HG03378 (cell line): ENCODE measurements at regions not wholly inside any gene's neighbourhood (a gene's known extent, or its start where the extent isn't known, plus 50 kb on each side); places are given as distances from the start of the nearest gene placed in this dataset.
"Not testable (repeated sequence)": the region's sequence is repeated elsewhere in the genome, so short reads cannot be mapped to it uniquely, and the experiment has no call there.

ENCODE experiments used
- ATAC-seq: cut with Tn5 transposase; IDR thresholded peaks from one replicate; pipeline ENCODE4 v1.9.1; 2021; ENCODE audit warnings: mild to moderate bottlenecking, moderate library complexity; ENCODE audit not compliant: unreplicated experiment

DNA sequence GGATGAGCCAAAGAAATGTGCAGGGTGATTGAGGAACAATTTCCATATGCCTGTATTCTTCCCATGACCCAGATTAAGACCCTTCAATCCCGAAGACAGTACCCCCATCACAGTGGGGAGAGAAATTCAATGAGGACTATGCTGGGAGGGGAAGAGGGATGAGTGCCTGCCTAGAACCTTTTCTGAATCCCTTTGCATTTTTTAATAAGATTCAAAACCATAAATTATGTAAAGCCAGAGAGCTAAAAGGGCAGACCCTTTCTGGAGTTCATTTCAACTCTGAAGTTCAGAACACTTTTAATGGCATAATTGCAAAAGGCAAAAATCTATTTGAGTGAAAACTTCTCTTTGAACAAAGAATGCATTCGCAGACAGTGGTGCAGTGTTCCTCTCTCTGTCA lies 529.5 kb downstream of the NTRK3 start:
- no peak for ATAC-seq

DNA sequence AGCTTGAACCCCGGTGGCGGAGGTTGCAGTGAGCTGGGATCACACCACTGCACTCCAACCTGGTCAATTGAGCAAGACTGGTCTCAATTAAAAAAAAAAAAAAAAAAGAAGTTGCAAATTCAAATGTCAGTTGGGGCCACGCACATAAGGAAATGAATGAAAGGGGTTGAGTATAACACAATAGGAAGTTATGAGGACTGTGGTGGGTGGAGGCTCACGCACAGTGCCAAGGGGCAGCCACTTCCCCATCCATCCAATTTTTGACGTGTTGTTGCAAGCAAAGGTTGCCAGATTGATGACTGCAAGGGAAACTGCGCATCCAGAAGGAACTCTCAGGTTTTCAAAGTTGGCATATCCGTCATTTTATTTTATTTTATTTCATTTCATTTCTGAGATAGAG lies 532.2 kb downstream of the NTRK3 start:
- ATAC-seq = no peak

DNA sequence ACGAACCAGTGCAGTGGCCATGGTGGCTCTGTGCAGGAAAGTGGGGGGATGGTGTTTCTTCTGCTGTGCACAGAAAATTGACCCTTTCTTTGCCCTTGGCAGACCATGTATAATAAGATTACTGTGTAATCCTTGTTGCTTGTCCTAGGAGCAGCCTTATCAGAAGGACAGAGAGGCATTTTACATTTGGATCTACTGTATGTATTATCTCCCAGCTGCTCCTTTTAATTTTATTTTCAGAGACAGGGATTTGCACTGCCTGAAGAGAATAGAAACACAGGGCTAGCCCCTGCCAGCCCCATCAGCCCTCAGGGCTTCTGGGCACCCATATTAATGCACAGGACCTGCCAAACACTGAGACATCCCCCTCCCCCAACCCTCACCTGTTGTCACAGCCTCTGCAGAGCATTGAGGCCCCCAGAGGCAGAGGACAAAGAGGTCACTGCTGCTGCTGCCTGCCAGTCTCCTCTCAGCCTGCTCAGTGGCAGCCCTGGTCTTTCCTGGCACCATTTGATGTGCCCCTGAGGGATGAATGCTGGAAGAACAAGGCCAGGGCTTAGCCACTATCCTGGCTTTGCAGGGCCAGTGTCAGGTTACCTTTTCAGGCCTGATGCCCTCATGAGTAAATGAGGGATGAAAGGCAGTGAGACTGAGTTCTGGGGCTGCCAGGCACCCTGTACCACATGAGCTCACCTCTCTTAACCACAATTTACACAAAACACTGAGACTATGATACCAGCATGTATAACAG lies 533.4 kb downstream of the NTRK3 start:
- no peak for ATAC-seq

DNA sequence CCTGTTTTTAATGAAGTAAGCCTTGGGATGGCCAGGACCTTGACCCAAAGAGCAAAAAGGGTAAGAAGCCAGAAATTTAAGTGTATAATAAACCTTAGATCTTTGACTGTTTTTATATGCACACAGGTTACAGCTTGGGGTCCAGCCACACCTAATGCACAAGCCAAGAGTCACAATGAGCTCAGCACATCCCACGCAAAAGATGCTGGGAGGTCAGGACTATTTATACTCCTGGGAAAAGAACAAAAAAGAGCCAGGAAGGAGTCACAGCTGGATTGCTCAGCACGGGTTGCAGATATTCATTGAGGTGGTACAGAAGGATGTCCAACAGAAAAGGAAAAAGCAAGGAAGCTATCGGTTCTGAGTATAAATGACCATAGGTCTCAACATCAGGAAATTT lies 536.3 kb downstream of the NTRK3 start:
- ATAC-seq = no peak

DNA sequence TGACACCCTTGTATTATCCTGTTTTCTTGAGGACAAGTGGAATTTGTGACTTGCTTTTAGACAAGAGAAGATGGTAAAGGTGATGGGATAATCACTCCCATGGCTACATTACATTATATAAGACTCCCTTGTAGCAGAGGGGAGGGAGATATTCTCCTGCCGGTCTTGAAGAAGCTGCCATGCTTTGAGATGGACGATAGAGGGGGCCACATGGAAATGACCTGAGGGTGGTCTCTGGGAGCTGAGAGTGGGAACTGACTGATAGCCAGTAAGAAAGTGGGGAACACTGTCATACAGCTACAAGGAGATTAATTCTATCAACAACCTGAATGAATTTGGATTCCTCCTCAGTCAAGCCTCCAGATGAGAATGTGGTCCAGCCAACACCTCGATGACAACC lies 540.1 kb downstream of the NTRK3 start:
- no peak for ATAC-seq

DNA sequence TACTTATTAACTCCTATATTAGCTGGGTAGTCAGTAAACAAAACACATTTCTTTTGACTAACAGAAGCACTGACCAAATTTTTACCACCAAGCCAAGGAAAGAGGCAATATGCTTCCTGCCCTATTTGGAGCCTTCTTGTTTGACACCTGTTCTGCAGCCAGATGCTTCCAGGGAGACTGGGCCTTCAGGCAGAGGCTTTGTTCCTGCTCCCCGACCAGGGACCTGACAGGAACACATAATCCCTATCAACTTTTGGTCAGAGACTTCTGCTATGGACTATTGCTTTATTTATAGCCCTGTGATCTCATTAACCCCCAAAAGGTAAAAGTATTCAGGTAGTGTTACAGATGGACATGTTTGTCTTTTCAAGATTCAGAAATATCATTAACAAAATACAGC lies 541.3 kb downstream of the NTRK3 start:
- no peak for ATAC-seq

DNA sequence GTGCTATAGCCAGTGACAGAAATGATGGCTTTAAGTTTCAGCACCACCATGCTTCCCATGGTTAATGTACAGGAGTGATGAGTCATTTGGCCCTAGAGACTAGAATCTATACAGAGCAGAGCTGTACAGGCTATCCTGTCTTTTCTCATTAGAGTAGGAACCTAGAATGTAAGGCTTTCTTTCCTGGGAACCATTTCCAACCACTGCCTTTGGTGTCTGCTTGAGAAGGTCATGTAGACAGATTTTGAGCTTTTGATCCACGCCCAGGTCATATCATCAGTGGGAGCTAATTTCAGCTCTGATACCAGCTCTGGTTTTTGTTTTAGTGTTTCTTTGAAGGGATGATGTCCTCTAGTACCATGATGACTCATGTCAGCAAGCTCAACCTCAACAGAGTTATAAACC lies 543.1 kb downstream of the NTRK3 start:
- no peak for ATAC-seq

DNA sequence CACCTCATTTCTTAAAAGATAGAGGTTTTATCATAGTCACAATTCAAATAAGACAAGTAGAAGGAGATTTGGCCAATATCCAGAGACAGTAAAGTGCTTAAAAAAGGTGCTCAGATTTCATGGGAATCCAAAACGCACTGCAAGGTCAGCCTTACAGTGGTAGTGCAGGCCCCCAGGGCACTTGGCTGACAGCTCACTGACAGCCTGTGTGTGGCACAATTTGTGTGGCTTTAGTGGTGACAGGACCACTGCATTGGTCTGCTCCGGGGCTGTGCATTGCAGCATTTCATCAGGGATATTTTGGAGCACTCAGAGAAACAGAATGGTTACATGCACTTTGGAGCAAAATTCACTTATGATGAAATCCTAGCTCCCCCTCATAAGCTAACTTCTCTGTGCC lies 544.3 kb downstream of the NTRK3 start:
- no peak for ATAC-seq

DNA sequence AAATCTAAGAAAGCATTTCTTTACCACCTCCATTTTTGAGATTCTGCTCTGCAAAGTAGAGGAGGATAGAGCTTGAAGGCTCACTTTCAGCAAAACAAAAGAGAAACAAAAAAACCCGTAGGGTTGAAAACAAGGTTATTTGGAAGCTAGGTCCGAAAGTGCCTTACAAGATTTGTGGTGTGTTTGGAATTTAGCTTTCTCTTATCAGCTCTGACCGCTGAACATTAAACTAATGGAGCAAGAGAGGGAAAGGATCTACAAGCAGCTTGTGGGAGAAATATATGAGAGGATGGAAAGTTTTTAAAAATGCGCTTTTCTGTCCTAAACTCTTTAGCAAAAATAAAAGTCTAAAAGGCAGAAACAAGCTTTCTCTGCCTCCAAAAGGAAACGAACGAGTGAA lies 545.5 kb downstream of the NTRK3 start:
- no peak for ATAC-seq

DNA sequence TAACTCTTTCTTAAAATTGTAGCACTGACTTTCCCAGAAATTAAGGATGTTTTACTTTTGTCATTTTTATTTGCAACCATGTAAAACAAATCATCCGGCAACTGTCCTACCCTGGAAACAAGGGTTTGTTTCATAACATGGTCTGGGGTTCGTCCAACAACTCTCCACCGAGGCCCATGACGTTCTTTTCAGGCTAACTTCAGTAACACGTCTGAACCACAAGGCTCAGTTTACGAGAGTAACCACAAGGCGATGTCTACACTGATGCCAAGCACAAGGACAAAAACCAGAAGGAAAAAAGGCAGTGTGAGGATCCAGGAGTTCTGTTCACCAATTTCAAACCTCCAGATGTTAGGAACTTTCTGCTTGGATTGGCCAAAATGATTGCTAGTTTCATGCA lies 546.1 kb downstream of the NTRK3 start:
- no peak for ATAC-seq

DNA sequence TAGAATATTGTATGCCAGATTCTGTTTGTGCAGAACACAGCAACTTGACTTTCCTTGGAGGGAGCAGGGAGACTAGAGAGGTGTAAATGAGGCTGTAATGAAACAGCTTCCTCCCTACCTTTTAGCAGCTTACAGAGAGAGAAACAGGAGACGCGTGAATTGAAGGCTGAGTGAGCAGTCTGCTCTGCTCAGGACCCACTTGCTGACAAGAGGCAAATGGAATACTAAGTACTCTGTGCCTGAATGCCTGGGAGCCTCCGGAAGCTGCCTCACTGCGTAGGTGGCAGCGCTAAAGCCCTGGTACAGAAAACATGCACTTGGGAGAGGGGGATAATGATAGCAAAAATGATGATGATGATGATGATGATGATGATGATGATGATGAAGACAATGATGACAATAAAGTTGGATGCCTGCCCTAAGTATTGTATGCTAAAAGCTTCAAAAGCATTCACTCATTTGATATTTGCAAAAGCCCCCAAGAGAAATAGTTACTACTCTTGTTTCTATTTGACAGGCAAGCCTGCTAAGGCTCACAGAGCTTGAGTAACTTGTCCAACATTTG lies 548.9 kb downstream of the NTRK3 start:
- no peak for ATAC-seq

DNA sequence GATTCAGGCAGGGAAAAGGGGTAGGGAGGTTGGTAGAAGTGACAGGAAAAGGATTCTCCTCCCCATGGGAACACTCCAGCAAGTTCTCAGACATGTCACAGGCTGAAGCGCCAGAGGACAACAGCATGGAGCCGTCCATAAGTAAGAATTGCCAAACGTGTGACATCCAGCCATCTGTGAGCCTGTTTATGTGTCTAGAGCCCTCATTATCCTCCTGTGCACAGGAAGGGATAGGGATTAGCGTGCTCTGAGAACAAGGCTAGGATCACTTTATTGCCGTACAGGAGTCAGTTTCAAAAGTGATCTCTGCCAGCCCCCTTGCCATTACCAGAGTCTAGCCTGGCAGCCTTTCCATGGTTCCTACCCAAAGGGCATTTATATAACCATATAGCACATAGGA lies 549.5 kb downstream of the NTRK3 start:
- ATAC-seq = no peak

DNA sequence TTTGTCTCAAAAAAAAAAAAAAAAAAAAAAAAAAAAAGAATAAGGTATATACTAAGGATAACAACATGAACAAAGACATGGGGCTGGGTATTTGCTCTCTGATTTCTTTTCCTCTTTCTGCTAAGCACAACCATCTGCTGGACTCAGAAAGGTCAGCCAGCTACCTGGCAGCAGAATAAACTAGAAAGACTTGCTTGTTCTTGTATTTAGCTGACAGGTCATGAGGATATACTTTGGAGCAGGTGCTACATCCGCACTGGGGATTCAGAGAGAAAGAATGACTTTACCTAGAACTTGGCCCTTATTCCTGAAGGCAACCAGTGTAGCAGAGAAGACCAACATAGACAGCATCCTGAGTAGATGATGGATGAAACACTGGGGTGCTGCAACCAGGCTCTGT lies 550.5 kb downstream of the NTRK3 start:
- ATAC-seq = no peak

DNA sequence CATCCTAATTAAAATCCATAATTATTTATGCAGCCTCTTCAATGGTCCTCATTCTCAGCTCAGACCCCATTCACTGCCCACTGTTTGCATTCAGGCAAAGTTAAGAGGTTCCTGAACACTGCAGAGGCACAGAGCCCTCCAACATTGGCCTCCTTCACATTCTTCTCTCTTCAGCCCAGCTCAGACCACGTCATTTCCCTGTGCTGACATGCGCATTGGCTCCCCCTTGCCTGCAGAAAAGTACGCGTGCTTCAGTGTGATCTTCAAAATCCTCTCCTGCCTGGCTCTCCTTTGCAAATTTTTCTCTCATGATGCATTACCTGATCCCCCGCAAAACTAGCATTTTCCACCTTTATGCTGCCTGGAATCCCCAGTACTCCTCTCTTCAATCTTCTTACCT lies 552.3 kb downstream of the NTRK3 start:
- no peak for ATAC-seq

DNA sequence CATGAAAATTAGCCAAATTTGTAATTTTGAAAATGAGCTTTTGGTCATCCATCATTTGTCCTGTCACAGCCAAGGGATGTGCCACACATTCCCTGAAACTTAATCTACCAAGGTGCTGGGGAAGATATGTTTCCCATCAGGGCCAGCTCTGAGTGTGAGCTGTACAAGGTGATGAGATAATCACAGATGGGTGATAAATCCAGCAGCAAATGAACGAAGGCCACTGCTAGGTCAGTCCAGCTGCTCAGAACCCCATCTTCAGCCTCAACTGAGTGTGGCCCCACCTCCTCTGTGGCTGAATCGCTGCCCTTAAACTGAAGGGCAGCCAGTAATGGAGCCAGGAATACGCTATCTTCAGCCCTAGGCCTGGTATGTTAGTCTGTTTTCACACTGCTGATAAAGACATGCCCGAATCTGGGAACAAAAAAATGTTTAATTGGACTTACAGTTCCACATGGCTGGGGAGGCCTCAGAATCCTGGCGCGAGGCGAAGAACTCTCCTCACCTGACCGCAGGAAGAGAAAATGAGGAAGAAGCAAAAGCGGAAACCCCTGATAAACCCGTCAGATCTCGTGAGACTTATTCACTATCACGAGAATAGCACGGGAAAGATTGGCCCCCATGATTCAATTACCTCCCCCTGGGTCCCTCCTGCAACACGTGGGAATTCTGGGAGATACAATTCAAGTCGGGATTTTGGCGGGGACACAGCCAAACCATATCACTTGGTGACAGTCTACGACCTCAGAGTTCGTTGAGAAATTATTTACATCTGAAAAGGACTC lies 553.0 kb downstream of the NTRK3 start:
- ATAC-seq = no peak

DNA sequence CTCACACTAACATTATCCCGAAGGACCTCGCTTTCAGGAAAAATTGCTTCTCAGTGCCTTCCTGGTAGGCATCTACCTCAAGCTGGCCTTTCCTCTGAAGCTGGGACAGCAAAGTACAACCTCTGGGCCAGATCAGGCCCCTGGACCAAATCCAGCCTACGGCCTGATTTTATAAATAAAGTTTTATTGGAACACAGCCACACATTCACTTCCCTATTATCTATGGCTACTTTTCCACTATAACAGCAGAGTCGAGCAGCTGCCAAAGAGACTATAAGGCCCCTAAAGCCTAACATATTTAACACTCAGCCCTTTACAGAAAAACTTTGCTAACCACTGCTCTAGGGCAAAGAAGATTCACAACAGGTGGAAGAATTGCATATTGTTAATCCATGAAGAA lies 554.3 kb downstream of the NTRK3 start:
- ATAC-seq = no peak

DNA sequence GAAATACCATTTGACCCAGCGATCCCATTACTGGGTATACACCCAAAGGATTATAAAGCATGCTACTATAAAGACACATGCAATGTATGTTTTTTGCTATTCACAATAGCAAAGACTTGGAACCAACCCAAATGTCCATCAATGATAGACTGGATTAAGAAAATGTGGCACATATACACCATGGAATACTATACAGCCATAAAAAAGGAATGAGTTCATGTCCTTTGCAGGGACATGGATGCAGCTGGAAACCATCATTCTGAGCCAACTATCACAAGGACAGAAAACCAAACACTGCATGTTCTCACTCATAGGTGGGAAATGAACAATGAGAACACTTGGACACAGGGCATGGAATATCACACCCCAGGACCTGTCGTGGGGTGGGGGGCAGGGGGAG lies 558.1 kb downstream of the NTRK3 start:
- not testable (repeated sequence) for ATAC-seq

DNA sequence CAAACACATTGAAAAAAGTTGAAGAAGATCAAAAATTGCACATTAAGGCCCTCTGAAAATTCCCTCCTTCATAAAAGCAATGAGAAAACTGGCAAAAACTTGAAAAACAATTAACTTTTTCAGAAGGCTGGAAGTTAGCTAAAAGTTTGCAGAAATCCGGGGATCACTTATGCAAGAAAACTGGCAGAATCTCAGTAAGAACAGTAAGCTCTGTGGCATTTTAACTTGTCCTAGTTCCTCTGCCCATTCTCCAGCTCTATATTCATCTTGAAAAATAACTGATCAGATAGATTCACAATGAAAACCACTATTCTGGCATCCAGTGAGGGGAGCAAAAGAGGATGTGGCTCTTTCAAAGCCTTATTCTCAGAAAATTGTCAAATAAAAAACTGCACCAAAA lies 566.8 kb downstream of the NTRK3 start:
- ATAC-seq = no peak

DNA sequence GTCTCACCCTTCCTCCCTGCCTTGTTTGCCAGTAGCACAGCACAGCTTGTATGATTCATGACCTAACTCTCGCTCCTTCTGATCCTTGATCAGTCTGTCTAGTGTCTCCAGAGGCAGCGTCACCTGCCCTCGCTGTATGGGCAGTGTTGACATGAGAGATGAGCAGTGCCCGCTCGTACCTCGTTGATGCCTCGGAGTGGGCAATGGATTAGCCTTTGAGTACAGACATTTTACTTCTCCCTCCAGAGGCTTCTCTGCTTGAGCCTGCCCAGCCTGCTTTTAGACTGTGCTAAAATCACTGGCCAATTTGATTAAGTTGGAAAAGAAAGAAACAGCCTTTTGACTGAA lies 569.0 kb downstream of the NTRK3 start:
- no peak for ATAC-seq

DNA sequence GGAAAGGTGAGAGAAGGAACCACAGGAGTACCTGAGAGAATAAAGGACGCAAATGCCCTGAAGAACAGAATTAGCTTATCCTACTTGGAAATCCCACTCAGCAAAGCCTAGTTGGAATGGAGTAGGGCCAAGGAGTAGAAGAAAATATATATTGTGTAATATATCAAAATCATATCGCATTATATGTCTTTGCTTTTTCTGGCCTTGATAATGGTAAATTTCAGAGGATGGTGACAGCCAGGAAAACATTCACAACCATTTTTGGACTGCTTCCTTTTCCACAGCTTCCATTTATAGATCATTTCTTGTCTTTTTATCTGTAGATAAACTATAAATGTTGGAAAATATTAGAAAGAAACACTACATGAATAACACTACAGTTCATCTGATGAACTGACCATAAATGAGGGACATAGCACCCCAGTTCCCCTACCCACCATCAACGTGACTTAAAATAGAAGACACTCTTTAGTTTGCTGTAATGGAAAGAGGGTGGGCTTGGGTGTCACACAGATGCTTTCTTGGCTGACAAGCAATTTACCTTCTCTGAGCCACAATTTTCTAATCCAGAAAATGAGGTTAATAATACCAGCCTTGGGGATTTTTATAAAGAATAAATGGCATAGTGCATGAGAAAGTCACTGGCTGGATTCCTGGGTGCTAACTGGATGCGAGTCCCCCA lies 569.6 kb downstream of the NTRK3 start:
- no peak for ATAC-seq

DNA sequence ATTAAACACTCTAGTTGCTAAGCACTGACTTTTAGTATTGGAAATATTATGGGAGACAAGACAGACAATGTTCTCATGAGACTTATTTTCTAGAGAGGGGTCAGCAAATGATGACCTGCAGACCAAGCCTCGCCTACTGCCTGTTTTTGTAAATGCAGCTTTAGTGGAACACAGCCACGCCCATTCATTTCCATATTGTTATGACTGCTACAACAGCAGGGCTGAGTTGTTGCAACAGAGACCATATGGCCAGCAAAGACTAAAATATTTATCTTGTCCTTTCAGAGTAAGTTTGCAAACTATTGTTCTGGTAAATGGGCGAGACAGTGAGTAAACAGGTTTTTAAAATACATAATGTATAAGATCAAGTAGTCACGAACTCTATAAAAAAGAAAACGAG lies 570.2 kb downstream of the NTRK3 start:
- ATAC-seq = no peak

DNA sequence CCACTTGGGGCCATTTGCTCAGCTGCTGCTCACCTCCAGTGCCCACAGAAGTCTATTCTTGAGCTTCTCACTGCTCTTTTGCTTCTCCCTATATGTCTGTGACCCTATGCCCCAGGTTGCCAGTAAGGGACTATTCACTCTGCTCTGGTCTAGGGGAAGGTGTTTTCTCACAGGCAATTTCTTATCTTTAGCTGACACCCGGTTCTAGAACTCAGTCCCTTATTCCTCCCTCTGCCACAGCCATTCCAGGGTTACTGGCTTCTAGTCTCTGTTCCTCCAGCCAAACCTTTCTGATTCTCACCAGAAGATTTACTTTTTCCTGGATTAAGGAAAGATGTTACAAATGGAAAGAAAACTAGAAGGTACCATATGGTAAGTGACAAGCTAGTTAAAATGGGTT lies 574.0 kb downstream of the NTRK3 start:
- no peak for ATAC-seq
